Left lung (tissue), 4 donors: ENCODE measurements at regions not wholly inside any gene's neighbourhood (a gene's known extent, or its start where the extent isn't known, plus 50 kb on each side); places are given as distances from the start of the nearest gene placed in this dataset.

Experiments
- ATAC-seq: fragments of 200-7000 bp; cut with Tn5 transposase; one replicate; pipeline ENCODE4 v1.9.1; 2020; ENCODE audit warnings: moderate library complexity
- DNase-seq, 4 donors: peaks; one replicate each; pipeline ENCODE4 v3.0.0-alpha.2; 2013 to 2020
- H3K27ac ChIP-seq, 2 donors: fragments of 200-600 bp; sonication (generic) in 1 of 2; one replicate each; pipeline versions ENCODE4 v1.5.0 to v1.8.0; 2020 to 2021
- H3K27me3 ChIP-seq, 2 donors: fragments of 200-600 bp; sonication (generic) in 1 of 2; one replicate each; pipeline versions ENCODE4 v1.5.0 to v1.8.0; 2020 to 2021
- H3K36me3 ChIP-seq, 2 donors: fragments of 200-600 bp; sonication (generic) in 1 of 2; one replicate each; pipeline versions ENCODE4 v1.5.0 to v1.8.0; 2020 to 2021
- H3K4me1 ChIP-seq, 2 donors: fragments of 200-600 bp; one replicate each; pipeline ENCODE4 v1.8.0; 2021
- H3K4me3 ChIP-seq, 2 donors: fragments of 200-600 bp; sonication (generic) in 1 of 2; one replicate each; pipeline versions ENCODE4 v1.5.0 to v1.8.0; 2020 to 2021; ENCODE audit warnings: mild to moderate bottlenecking in 1 of 2
- H3K9me3 ChIP-seq, 2 donors: fragments of 200-600 bp; sonication (generic) in 1 of 2; one replicate each; pipeline versions ENCODE4 v1.5.0 to v1.8.0; 2020 to 2021
- CTCF ChIP-seq, 2 donors: fragments of 200-600 bp; sonication (generic) in 1 of 2; IDR thresholded peaks; one replicate each; pipeline versions ENCODE4 v1.5.0 to v1.8.0; 2021; ENCODE audit warnings: antibody characterized with exemption in 2 of 2
- intact Hi-C, 2 donors: fragments of 100-400 bp; cut with DNase I; formaldehyde crosslinking; loops; one replicate each; pipeline versions ENCODE4 v1.11.2 to v1.14.2; 2022
- donor health status: DM: no; HTN: yes; CAD: no.
- donor health status: DM: no; HTN: no; CAD: no.

DNA sequence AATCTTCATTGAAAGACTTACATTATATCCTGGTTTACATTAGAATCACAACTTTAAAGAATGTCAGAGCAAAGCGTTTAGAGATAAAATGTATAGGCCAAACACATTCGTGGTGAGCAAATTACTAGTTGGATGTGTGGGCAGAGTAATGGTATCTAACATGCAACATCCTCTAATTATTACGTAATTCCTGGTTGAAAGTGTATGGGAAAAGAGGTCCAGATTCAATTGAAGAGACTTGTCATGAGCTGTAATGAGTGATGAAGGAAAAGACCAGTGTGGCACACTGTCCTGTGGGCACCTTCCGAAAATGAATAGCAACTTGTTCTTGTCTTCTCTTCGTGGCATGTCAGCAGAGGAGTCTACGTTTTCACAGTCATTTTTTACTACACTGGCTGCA lies 192.8 kb downstream of the LRIG3 start:
- no peak overlapping the region for H3K27ac ChIP-seq
- no peak for TF ChIP-seq CTCF (IDR thresholded peaks at IDR 0.05)
- no peaks in the 10 kb centered on the region for H3K27me3 ChIP-seq
- no peaks in the 10 kb centered on the region for H3K36me3 ChIP-seq
- no peaks in the 10 kb centered on the region for H3K4me1 ChIP-seq
- H3K4me3 ChIP-seq, result no peak overlapping the region
- DNase-seq (no peak), ATAC-seq (no peak)
- intact Hi-C loops, result no loop called here
- no peaks in the 10 kb centered on the region for H3K9me3 ChIP-seq

- H3K27me3 ChIP-seq, result no peaks in the 10 kb centered on the region
- DNase-seq, result no peak
- no peak overlapping the region for H3K27ac ChIP-seq
- H3K4me3 ChIP-seq, result no peak overlapping the region
- ATAC-seq, result no peak
- intact Hi-C loops, result no loop called here
- no peaks in the 10 kb centered on the region for H3K4me1 ChIP-seq
- no peaks in the 10 kb centered on the region for H3K36me3 ChIP-seq
- H3K9me3 ChIP-seq, result no peaks in the 10 kb centered on the region
- TF ChIP-seq CTCF (IDR thresholded peaks at IDR 0.05), result no peak
These were observed 191.9 kb downstream of the LRIG3 start for GRCh38 chr12:58728397-58728796.

- Histone ChIP-seq H3K4me1 (no peaks in the 10 kb centered on the region), H3K27me3 (no peaks in the 10 kb centered on the region), H3K27ac (no peak overlapping the region), H3K4me3 (no peak overlapping the region), H3K36me3 (no peaks in the 10 kb centered on the region), H3K9me3 (no peaks in the 10 kb centered on the region)
- no peak for DNase-seq
- TF ChIP-seq CTCF (IDR thresholded peaks at IDR 0.05), result no peak
- ATAC-seq, result no peak
- intact Hi-C loops, result no loop called here
These were observed 189.2 kb downstream of the LRIG3 start for GRCh38 chr12:58731096-58731495.

GRCh38 chr12:58732894-58733293 lies 187.4 kb downstream of the LRIG3 start:
- no peaks in the 10 kb centered on the region for H3K27me3 ChIP-seq
- no peaks in the 10 kb centered on the region for H3K4me1 ChIP-seq
- DNase-seq, result no peak
- H3K4me3 ChIP-seq, result no peak overlapping the region
- TF ChIP-seq CTCF (IDR thresholded peaks at IDR 0.05), result no peak
- intact Hi-C loops, result no loop called here
- ATAC-seq, result no peak
- no peaks in the 10 kb centered on the region for H3K9me3 ChIP-seq
- no peak overlapping the region for H3K27ac ChIP-seq
- H3K36me3 ChIP-seq, result no peaks in the 10 kb centered on the region

DNA sequence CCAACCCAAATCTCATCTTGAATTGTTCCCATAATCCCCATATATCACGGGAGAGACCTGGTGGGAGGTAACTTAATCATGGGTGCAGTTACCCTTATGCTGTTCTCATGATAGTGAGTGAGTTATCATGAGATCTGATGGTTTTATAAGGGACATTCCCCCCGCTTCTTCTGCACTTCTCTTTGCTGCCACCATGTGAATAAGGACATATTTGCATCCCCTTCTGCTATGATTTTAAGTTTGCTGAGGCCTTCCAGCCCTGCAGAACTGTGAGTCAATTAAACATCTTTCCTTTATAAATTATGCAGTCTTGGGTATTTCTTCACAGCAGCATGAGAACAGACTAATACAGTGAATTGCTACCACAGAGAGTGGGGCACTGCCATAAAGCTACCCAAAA lies 179.1 kb downstream of the LRIG3 start:
- Histone ChIP-seq H3K4me3 (no peak overlapping the region), H3K27ac (no peak overlapping the region), H3K9me3 (peaks cover 0 to 11% of the 10 kb centered on the region in 2 donors), H3K4me1 (no peaks in the 10 kb centered on the region), H3K36me3 (no peaks in the 10 kb centered on the region), H3K27me3 (no peaks in the 10 kb centered on the region)
- no peak for TF ChIP-seq CTCF (IDR thresholded peaks at IDR 0.05)
- ATAC-seq, result no peak
- intact Hi-C loops, result no loop called here
- DNase-seq, result no peak
